GM23248 (cell line): ENCODE measurements at regions not wholly inside any gene's neighbourhood (a gene's known extent, or its start where the extent isn't known, plus 50 kb on each side); places are given as distances from the start of the nearest gene placed in this dataset.

Experiments used
- DNase-seq: peaks from one replicate; pipeline ENCODE4 v3.0.0-alpha.2; 2015
- H2AFZ ChIP-seq: fragments of 200-600 bp; sonication (generic); 2 replicates; pipeline ENCODE4 v1.6.1; 2016; ENCODE audit warnings: antibody characterized with exemption
- H3F3A ChIP-seq: fragments of 200-600 bp; sonication (generic); 2 replicates; pipeline ENCODE4 v1.6.1; 2016; ENCODE audit warnings: mild to moderate bottlenecking, antibody characterized with exemption, mixed run types; ENCODE audit not compliant: insufficient read depth
- H3K27ac ChIP-seq: fragments of 200-600 bp; sonication (generic); 2 replicates; pipeline ENCODE4 v1.5.1; 2016; ENCODE audit warnings: mild to moderate bottlenecking
- H3K27me3 ChIP-seq: fragments of 200-600 bp; sonication (generic); replicated peaks from 2 replicates; pipeline ENCODE4 v1.6.1; 2016; ENCODE audit warnings: mild to moderate bottlenecking; ENCODE audit not compliant: insufficient read depth
- H3K36me3 ChIP-seq: fragments of 200-600 bp; sonication (generic); 2 replicates; pipeline ENCODE4 v1.6.1; 2016; ENCODE audit warnings: low read depth, mild to moderate bottlenecking
- H3K4me1 ChIP-seq: fragments of 200-600 bp; sonication (generic); 2 replicates; pipeline ENCODE4 v1.6.1; 2016; ENCODE audit warnings: mild to moderate bottlenecking; ENCODE audit not compliant: insufficient read depth
- H3K4me2 ChIP-seq: fragments of 200-600 bp; sonication (generic); one replicate; pipeline ENCODE4 v1.6.1; 2016; ENCODE audit warnings: mild to moderate bottlenecking; ENCODE audit not compliant: unreplicated experiment
- H3K4me3 ChIP-seq: fragments of 200-600 bp; sonication (generic); 2 replicates; pipeline ENCODE4 v1.5.1; 2016; ENCODE audit warnings: mild to moderate bottlenecking
- H3K79me2 ChIP-seq: fragments of 200-600 bp; sonication (generic); 2 replicates; pipeline ENCODE4 v1.6.1; 2016; ENCODE audit warnings: mild to moderate bottlenecking; ENCODE audit not compliant: insufficient read depth
- H3K9ac ChIP-seq: fragments of 200-600 bp; sonication (generic); 2 replicates; pipeline ENCODE4 v1.6.1; 2016; ENCODE audit warnings: mild to moderate bottlenecking
- H3K9me2 ChIP-seq: fragments of 200-600 bp; sonication (generic); 2 replicates; pipeline ENCODE4 v1.6.1; 2016; ENCODE audit warnings: mixed run types, mild to moderate bottlenecking, moderate library complexity; ENCODE audit not compliant: insufficient read depth
- H3K9me3 ChIP-seq: fragments of 200-600 bp; sonication (generic); one replicate; pipeline ENCODE4 v1.6.1; 2017; ENCODE audit warnings: low read depth
- H4K20me1 ChIP-seq: fragments of 200-600 bp; sonication (generic); 2 replicates; pipeline ENCODE4 v1.6.0; 2016; ENCODE audit not compliant: insufficient read depth
- EZH2 ChIP-seq: fragments of 200-600 bp; sonication (generic); IDR thresholded peaks from 2 replicates; pipeline ENCODE4 v1.6.1; 2018; ENCODE audit warnings: antibody characterized with exemption, mild to moderate bottlenecking; ENCODE audit not compliant: insufficient read depth, poor library complexity, severe bottlenecking
- EZH2phosphoT487 ChIP-seq: fragments of 200-600 bp; sonication (generic); IDR thresholded peaks from 2 replicates; pipeline ENCODE4 v1.6.1; 2018; ENCODE audit warnings: antibody characterized with exemption, moderate library complexity, mild to moderate bottlenecking, low read depth; ENCODE audit not compliant: insufficient read depth
- WGBS, 2 experiments: methylation state at CpG; one replicate each; pipeline ENCODE4 v1.1.6; 2015 to 2017; ENCODE audit warnings: low lambda C conversion rate in 2 of 2, low coverage in 1 of 2; ENCODE audit errors: missing lambda C conversion rate in 2 of 2; 5-methylcytosine and 5-hydroxymethylcytosine counted together
- in situ Hi-C: fragments of 300-500 bp; cut with MboI; formaldehyde crosslinking; loops from 2 replicates; pipeline ENCODE4 v1.15.0; 2020

DNA sequence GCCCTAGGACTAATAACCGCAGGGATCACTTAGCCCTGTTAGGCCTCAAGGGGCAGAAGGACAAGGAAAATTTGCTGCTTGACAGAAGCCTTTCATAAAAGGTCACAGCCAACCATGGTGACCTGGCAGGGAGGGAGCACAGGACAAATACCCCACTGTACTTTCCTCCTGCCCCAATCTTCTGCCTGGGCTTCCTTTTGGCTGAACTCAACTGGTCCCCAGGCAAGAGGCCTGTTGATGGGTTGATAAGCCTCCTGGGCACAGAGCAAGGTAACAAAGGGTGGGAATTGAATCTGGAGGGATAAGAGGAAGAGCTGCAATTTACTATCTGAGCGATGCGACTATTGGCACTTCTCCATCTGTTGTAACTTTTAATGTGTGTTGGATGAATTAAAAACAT, 392.9 kb downstream of the RASEF start:
- DNase-seq: no peak
- Histone ChIP-seq H3K79me2 (no peaks in the 10 kb centered on the region), H3K4me2 (no peak overlapping the region), H3F3A (no peaks in the 10 kb centered on the region), H3K27ac (no peak overlapping the region), H2AFZ (no peak overlapping the region), H3K9me2 (no peaks in the 10 kb centered on the region), H3K27me3 (no peaks in the 10 kb centered on the region), H3K9me3 (no peaks in the 10 kb centered on the region), H3K4me3 (no peak overlapping the region), H4K20me1 (no peaks in the 10 kb centered on the region), H3K4me1 (no peaks in the 10 kb centered on the region), H3K9ac (no peak overlapping the region), H3K36me3 (no peaks in the 10 kb centered on the region)
- WGBS, 2 experiments: 57 to 65% methylated on average over 3 of the region's 3 CpGs
- TF ChIP-seq EZH2phosphoT487 (no peak), EZH2 (no peak)
- in situ Hi-C loops: no loop called here

DNA sequence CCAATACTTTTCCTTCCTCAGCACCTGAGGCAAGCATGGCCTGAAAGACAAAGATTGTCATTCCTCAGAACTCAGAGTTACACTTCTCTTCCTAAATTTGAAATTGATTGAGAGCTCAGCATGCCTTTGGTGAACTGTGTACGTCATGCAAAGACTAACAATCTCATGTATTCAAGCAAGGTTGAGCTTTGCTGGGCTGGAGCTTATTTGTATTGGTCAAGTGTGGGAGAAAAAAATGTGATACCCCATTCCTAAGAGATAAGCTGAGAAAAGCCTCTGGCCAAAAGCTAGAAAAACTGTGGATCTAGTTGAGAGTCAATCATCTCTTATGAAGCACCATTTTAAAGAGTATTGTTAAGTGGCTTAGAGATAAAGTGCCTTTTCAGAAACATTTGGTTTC, 392.2 kb downstream of the RASEF start:
- H3K9me3 ChIP-seq: no peaks in the 10 kb centered on the region
- no peaks in the 10 kb centered on the region for H3F3A ChIP-seq
- no peaks in the 10 kb centered on the region for H3K27me3 ChIP-seq
- 0% methylated on average over 1 of the region's 1 CpG for WGBS, 2 experiments
- no peak overlapping the region for H3K4me2 ChIP-seq
- H3K79me2 ChIP-seq: no peaks in the 10 kb centered on the region
- in situ Hi-C loops: no loop called here
- no peaks in the 10 kb centered on the region for H4K20me1 ChIP-seq
- H3K9ac ChIP-seq: no peak overlapping the region
- H3K4me3 ChIP-seq: no peak overlapping the region
- no peaks in the 10 kb centered on the region for H3K4me1 ChIP-seq
- no peak for DNase-seq
- no peaks in the 10 kb centered on the region for H3K36me3 ChIP-seq
- no peak overlapping the region for H2AFZ ChIP-seq
- TF ChIP-seq EZH2phosphoT487 (no peak), EZH2 (no peak)
- H3K27ac ChIP-seq: no peak overlapping the region
- no peaks in the 10 kb centered on the region for H3K9me2 ChIP-seq

DNA sequence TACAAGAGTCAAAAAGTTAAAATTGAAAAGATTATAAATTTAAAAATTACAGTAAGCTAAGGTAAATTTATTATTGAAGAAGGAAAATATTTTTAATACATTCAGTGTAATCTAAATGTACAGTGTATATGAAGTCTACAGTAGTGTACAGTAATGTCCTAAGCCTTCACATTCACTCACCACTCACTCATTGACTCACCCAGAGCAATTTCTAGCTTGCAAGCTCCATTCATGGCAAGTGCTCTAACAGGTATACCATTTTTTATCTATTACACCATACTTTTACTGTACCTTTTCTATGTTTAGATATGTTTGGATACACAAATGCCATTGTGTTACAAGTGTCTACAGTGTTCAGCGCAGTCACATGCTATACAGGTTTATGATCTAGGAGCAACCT, 389.7 kb downstream of the RASEF start:
- Histone ChIP-seq H2AFZ (no peak overlapping the region), H3K9me3 (no peaks in the 10 kb centered on the region), H3K4me3 (no peak overlapping the region), H3K9me2 (no peaks in the 10 kb centered on the region), H3F3A (no peaks in the 10 kb centered on the region), H3K4me2 (no peak overlapping the region), H3K27ac (no peak overlapping the region), H4K20me1 (no peaks in the 10 kb centered on the region), H3K4me1 (no peaks in the 10 kb centered on the region), H3K36me3 (no peaks in the 10 kb centered on the region), H3K9ac (no peak overlapping the region), H3K27me3 (no peaks in the 10 kb centered on the region), H3K79me2 (no peaks in the 10 kb centered on the region)
- DNase-seq: no peak
- 13 to 24% methylated on average over 1 of the region's 1 CpG for whole genome bisulfite sequencing, 2 experiments
- TF ChIP-seq EZH2 (no peak), EZH2phosphoT487 (no peak)
- in situ Hi-C loops: no loop called here

DNA sequence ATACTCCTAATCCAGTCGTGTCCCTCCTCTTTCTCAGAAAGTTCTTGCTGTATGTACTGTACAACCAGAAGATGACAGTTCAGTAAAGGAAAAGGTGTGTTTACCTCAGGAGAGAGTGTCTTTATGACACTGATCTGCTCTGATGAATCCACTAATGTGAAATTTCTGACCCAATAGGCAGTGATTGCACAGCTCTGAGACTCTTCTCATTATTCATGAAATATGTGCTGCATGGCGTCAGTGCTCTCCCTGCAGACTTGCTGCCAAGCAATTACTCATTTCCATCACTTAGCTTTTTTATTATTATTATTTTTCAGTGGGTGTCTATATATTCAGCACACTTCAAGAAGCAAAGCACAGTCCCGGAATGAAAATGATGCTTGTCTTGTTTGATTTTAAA, 389.0 kb downstream of the RASEF start:
- Histone ChIP-seq H3K79me2 (no peaks in the 10 kb centered on the region), H2AFZ (no peak overlapping the region), H3K9me2 (no peaks in the 10 kb centered on the region), H3K27ac (no peak overlapping the region), H3K4me2 (no peak overlapping the region), H3K9ac (no peak overlapping the region), H3K36me3 (no peaks in the 10 kb centered on the region), H3K27me3 (no peaks in the 10 kb centered on the region), H3K4me1 (no peaks in the 10 kb centered on the region), H3F3A (no peaks in the 10 kb centered on the region), H3K4me3 (no peak overlapping the region), H4K20me1 (no peaks in the 10 kb centered on the region), H3K9me3 (no peaks in the 10 kb centered on the region)
- 2 to 5% methylated on average over 3 of the region's 3 CpGs for WGBS, 2 experiments
- DNase-seq: peak; percentile 10
- in situ Hi-C loops: no loop called here
- TF ChIP-seq EZH2: no peak
- no peak for TF ChIP-seq EZH2phosphoT487

DNA sequence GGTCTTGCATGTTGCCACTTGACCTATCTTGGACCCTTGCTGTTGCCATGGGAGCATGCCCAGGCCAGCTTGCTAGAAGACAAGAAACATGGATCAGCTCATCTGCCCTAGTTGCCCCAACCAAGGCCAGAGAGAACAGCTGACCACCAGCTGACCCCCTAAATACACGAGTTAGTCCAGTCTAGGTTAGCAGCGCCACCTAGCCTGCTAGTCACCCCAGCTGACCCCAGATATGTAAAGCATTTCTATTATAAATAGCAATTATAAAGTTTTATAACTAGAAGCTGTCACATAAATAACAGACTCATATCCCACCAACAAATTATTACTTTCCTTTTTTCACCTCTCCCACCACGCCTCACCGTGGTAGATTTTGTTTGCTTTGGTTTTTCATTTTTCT, 387.8 kb downstream of the RASEF start:
- Histone ChIP-seq H3K9me3 (no peaks in the 10 kb centered on the region), H3K4me2 (no peak overlapping the region), H3K4me1 (no peaks in the 10 kb centered on the region), H3K4me3 (no peak overlapping the region), H3K9ac (no peak overlapping the region), H3F3A (no peaks in the 10 kb centered on the region), H3K36me3 (no peaks in the 10 kb centered on the region), H3K9me2 (no peaks in the 10 kb centered on the region), H4K20me1 (no peaks in the 10 kb centered on the region), H2AFZ (no peak overlapping the region), H3K27me3 (no peaks in the 10 kb centered on the region), H3K27ac (no peak overlapping the region), H3K79me2 (no peaks in the 10 kb centered on the region)
- 29 to 36% methylated on average over 4 of the region's 4 CpGs for WGBS, 2 experiments
- DNase-seq: no peak
- in situ Hi-C loops: no loop called here
- TF ChIP-seq EZH2phosphoT487 (no peak), EZH2 (no peak)
